ENCODE measurements at regions not wholly inside any gene's neighbourhood (a gene's known extent, or its start where the extent isn't known, plus 50 kb on each side); places are given as distances from the start of the nearest gene placed in this dataset.

GRCh38 chrX:114251575-114251974, 332.3 kb upstream of the HTR2C start:
- Mint-ChIP-seq H3K36me3 (ENCODE audit: unreplicated experiment) (no peaks in the 10 kb centered on the region), H3K9me3 (ENCODE audit: unreplicated experiment) (no peaks in the 10 kb centered on the region), H3K4me3 (ENCODE audit: unreplicated experiment) (no peak overlapping the region), H3K4me1 (ENCODE audit: low read depth, unreplicated experiment) (no peaks in the 10 kb centered on the region), H3K27ac (ENCODE audit: unreplicated experiment) (no peak overlapping the region), H3K27me3 (ENCODE audit: unreplicated experiment) (peaks cover 2% of the 10 kb centered on the region)
- DNase-seq, result no peak
- no peak for TF ChIP-seq CTCF (IDR thresholded peaks at IDR 0.05; ENCODE audit: partially characterized antibody, unreplicated experiment)

- no peak for TF ChIP-seq CTCF (IDR thresholded peaks at IDR 0.05; ENCODE audit: partially characterized antibody, unreplicated experiment)
- no peaks in the 10 kb centered on the region for H3K9me3 Mint-ChIP-seq (ENCODE audit: unreplicated experiment)
Measured at GRCh38 chrX:114221445-114221844, 362.4 kb upstream of the HTR2C start.

GRCh38 chrX:114210879-114211278, 373.0 kb upstream of the HTR2C start:
- H3K4me3 Mint-ChIP-seq (ENCODE audit: unreplicated experiment), result no peak overlapping the region

More at GRCh38 chrX:114221445-114221844, 362.4 kb upstream of the HTR2C start:
- H3K4me1 Mint-ChIP-seq (ENCODE audit: low read depth, unreplicated experiment), result no peaks in the 10 kb centered on the region
- no peaks in the 10 kb centered on the region for H3K27me3 Mint-ChIP-seq (ENCODE audit: unreplicated experiment)
- DNase-seq, result no peak
- no peak overlapping the region for H3K27ac Mint-ChIP-seq (ENCODE audit: unreplicated experiment)
- no peaks in the 10 kb centered on the region for H3K36me3 Mint-ChIP-seq (ENCODE audit: unreplicated experiment)
- H3K4me3 Mint-ChIP-seq (ENCODE audit: unreplicated experiment), result no peak overlapping the region

GRCh38 chrX:114201622-114202021, 382.3 kb upstream of the HTR2C start:
- no peak for DNase-seq
- Mint-ChIP-seq H3K9me3 (ENCODE audit: unreplicated experiment) (no peaks in the 10 kb centered on the region), H3K27me3 (ENCODE audit: unreplicated experiment) (no peaks in the 10 kb centered on the region), H3K27ac (ENCODE audit: unreplicated experiment) (no peak overlapping the region), H3K4me1 (ENCODE audit: low read depth, unreplicated experiment) (no peaks in the 10 kb centered on the region), H3K4me3 (ENCODE audit: unreplicated experiment) (no peak overlapping the region), H3K36me3 (ENCODE audit: unreplicated experiment) (no peaks in the 10 kb centered on the region)
- TF ChIP-seq CTCF (IDR thresholded peaks at IDR 0.05; ENCODE audit: partially characterized antibody, unreplicated experiment), result no peak

More at GRCh38 chrX:114210879-114211278, 373.0 kb upstream of the HTR2C start:
- Mint-ChIP-seq H3K4me1 (ENCODE audit: low read depth, unreplicated experiment) (no peaks in the 10 kb centered on the region), H3K27ac (ENCODE audit: unreplicated experiment) (no peak overlapping the region), H3K27me3 (ENCODE audit: unreplicated experiment) (no peaks in the 10 kb centered on the region), H3K9me3 (ENCODE audit: unreplicated experiment) (no peaks in the 10 kb centered on the region), H3K36me3 (ENCODE audit: unreplicated experiment) (no peaks in the 10 kb centered on the region)
- no peak for TF ChIP-seq CTCF (IDR thresholded peaks at IDR 0.05; ENCODE audit: partially characterized antibody, unreplicated experiment)
- no peak for DNase-seq

GRCh38 chrX:114181195-114181594, 402.7 kb upstream of the HTR2C start:
- no peaks in the 10 kb centered on the region for H3K36me3 Mint-ChIP-seq (ENCODE audit: unreplicated experiment)
- H3K9me3 Mint-ChIP-seq (ENCODE audit: unreplicated experiment), result no peaks in the 10 kb centered on the region
- TF ChIP-seq CTCF (IDR thresholded peaks at IDR 0.05; ENCODE audit: partially characterized antibody, unreplicated experiment), result no peak
- H3K4me1 Mint-ChIP-seq (ENCODE audit: low read depth, unreplicated experiment), result no peaks in the 10 kb centered on the region
- no peaks in the 10 kb centered on the region for H3K27me3 Mint-ChIP-seq (ENCODE audit: unreplicated experiment)
- DNase-seq, result no peak
- no peak overlapping the region for H3K4me3 Mint-ChIP-seq (ENCODE audit: unreplicated experiment)
- H3K27ac Mint-ChIP-seq (ENCODE audit: unreplicated experiment), result no peak overlapping the region
